OCI-LY3 (cell line): ENCODE measurements at regions not wholly inside any gene's neighbourhood (a gene's known extent, or its start where the extent isn't known, plus 50 kb on each side); places are given as distances from the start of the nearest gene placed in this dataset.

Source experiments
- H2AFZ ChIP-seq: fragments of 200-600, 300-600 bp; shearing (Covaris generic); 2 replicates; pipeline ENCODE4 v1.6.0; 2014; ENCODE audit warnings: antibody characterized with exemption, low read depth, low read length
- H3K27ac ChIP-seq: fragments of 200-600, 300-600 bp; sonication (generic); 2 replicates; pipeline ENCODE4 v1.5.1; 2014; ENCODE audit warnings: mild to moderate bottlenecking, low read length, moderate library complexity, mixed read lengths
- H3K27me3 ChIP-seq: fragments of 200-600, 300-600 bp; sonication (generic); 2 replicates; pipeline ENCODE4 v1.6.1; 2014; ENCODE audit warnings: low read depth, low read length, mixed read lengths
- H3K36me3 ChIP-seq: fragments of 200-600, 300-600 bp; sonication (generic); replicated peaks from 2 replicates; pipeline ENCODE3; 2014; ENCODE audit warnings: low read depth, low read length, mixed read lengths
- H3K4me1 ChIP-seq: fragments of 300-600, 200-600 bp; sonication (generic); 2 replicates; pipeline ENCODE4 v1.6.1; 2014; ENCODE audit warnings: low read length, mixed read lengths
- H3K4me2 ChIP-seq: fragments of 200-600, 300-600 bp; sonication (generic); 2 replicates; pipeline ENCODE4 v1.6.1; 2014; ENCODE audit warnings: low read length, mixed read lengths
- H3K4me3 ChIP-seq: fragments of 300-600, 200-600 bp; sonication (generic); 2 replicates; pipeline ENCODE4 v1.5.1; 2014; ENCODE audit warnings: antibody characterized with exemption, mild to moderate bottlenecking, low read length, moderate library complexity
- H3K79me2 ChIP-seq: fragments of 300-600, 200-600 bp; shearing (Covaris generic); 2 replicates; pipeline ENCODE4 v1.6.1; 2014; ENCODE audit warnings: mild to moderate bottlenecking, low read length, mixed read lengths
- H3K9ac ChIP-seq: fragments of 300-600, 200-600 bp; shearing (Covaris generic); 2 replicates; pipeline ENCODE4 v1.6.0; 2014; ENCODE audit warnings: mild to moderate bottlenecking, low read length, moderate library complexity
- H3K9me3 ChIP-seq: fragments of 200-600, 300-600 bp; shearing (Covaris generic); 2 replicates; pipeline ENCODE4 v1.6.1; 2014; ENCODE audit warnings: low read length, mixed read lengths; ENCODE audit not compliant: insufficient read depth
- H4K20me1 ChIP-seq: fragments of 200-600, 300-600 bp; sonication (generic); 2 replicates; pipeline ENCODE4 v1.6.1; 2016; ENCODE audit warnings: low read length, mixed read lengths; ENCODE audit not compliant: insufficient read depth
- CTCF ChIP-seq: fragments of 200-600, 300-600 bp; sonication (generic); IDR thresholded peaks from 2 replicates; pipeline ENCODE4 v1.5.1; 2014; ENCODE audit warnings: antibody characterized with exemption, low read length, low read depth
- EZH2phosphoT487 ChIP-seq: fragments of 200-600 bp; shearing (Covaris generic); IDR thresholded peaks from 2 replicates; pipeline ENCODE4 v1.6.1; 2018; ENCODE audit warnings: antibody characterized with exemption, mixed run types, low read depth

- no peak overlapping the region for H3K4me2 ChIP-seq
- no peak overlapping the region for H3K27ac ChIP-seq
- H3K36me3 ChIP-seq = no peaks in the 10 kb centered on the region
- H3K4me3 ChIP-seq = no peak overlapping the region
- no peak overlapping the region for H2AFZ ChIP-seq
- TF ChIP-seq EZH2phosphoT487 = no peak
- TF ChIP-seq CTCF = no peak
- H3K4me1 ChIP-seq = no peaks in the 10 kb centered on the region
- no peaks in the 10 kb centered on the region for H3K9me3 ChIP-seq
- no peak overlapping the region for H3K9ac ChIP-seq
- H4K20me1 ChIP-seq = no peaks in the 10 kb centered on the region
- no peaks in the 10 kb centered on the region for H3K79me2 ChIP-seq
- H3K27me3 ChIP-seq = no peaks in the 10 kb centered on the region
Observed at GRCh38 chr17:71969500-71969899, 151.3 kb upstream of the SOX9 start.

DNA sequence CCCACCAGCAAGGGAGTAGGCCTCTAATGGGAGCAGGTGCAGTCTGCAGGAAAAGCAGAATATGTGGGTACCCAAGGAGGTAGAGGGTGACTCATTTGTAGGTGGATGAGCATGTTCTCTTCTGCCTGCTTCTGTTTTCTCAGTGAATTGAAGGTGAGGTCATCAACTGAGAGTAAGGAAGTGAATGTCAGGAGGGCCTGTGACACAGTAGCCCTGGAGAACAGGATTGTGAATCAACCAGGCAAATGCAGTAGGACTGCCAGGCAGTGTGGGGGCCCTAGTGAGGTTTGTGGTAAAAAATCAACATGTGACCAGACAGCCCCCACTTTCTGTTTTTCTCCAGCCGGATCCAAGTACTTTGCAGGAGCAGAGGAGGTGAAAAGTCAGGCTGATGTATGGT, 150.5 kb upstream of the SOX9 start:
- no peak overlapping the region for H3K27ac ChIP-seq
- no peak overlapping the region for H3K9ac ChIP-seq
- no peak overlapping the region for H3K4me2 ChIP-seq
- TF ChIP-seq CTCF = no peak
- TF ChIP-seq EZH2phosphoT487 = no peak
- H3K9me3 ChIP-seq = no peaks in the 10 kb centered on the region
- H3K4me1 ChIP-seq = no peaks in the 10 kb centered on the region
- H2AFZ ChIP-seq = no peak overlapping the region
- H3K27me3 ChIP-seq = no peaks in the 10 kb centered on the region
- H3K4me3 ChIP-seq = no peak overlapping the region
- H4K20me1 ChIP-seq = no peaks in the 10 kb centered on the region
- no peaks in the 10 kb centered on the region for H3K36me3 ChIP-seq
- H3K79me2 ChIP-seq = no peaks in the 10 kb centered on the region

- H3K4me3 ChIP-seq = no peak overlapping the region
- H4K20me1 ChIP-seq = no peaks in the 10 kb centered on the region
- no peak overlapping the region for H3K4me2 ChIP-seq
- no peak overlapping the region for H2AFZ ChIP-seq
- no peaks in the 10 kb centered on the region for H3K4me1 ChIP-seq
- no peaks in the 10 kb centered on the region for H3K36me3 ChIP-seq
- H3K9me3 ChIP-seq = no peaks in the 10 kb centered on the region
- no peak overlapping the region for H3K9ac ChIP-seq
- H3K27ac ChIP-seq = no peak overlapping the region
- no peaks in the 10 kb centered on the region for H3K27me3 ChIP-seq
- H3K79me2 ChIP-seq = no peaks in the 10 kb centered on the region
- TF ChIP-seq CTCF (no peak), EZH2phosphoT487 (no peak)
Observed at GRCh38 chr17:71974051-71974450, 146.8 kb upstream of the SOX9 start.

DNA sequence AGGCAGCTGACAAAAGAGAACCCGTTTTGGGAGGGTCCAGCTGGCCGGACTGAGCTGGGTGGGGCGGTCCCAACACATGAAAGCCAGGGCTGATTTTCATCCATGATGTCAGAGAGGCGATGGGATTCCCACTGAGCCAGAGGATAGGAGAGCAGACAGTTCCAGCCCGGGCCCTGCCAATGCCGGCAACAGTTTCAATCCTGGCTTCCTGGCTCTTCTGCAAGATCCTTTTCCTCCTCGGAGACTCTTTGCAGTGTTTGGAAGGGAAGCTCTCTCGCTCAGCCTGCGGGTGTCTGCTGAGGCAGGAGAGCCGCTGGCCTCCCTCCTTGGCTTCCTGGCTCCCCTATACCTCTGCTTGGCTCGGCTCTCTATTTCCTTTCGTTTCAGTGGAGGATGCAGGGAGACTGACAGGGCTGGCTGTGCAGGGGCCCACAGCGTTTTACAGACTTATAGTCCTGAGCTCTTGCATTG, 145.5 kb upstream of the SOX9 start:
- no peak overlapping the region for H3K27ac ChIP-seq

More for the DNA sequence above, 145.5 kb upstream of the SOX9 start:
- Histone ChIP-seq H3K79me2 (no peaks in the 10 kb centered on the region), H3K9ac (no peak overlapping the region), H3K4me3 (no peak overlapping the region), H4K20me1 (no peaks in the 10 kb centered on the region), H3K9me3 (no peaks in the 10 kb centered on the region), H2AFZ (no peak overlapping the region), H3K27me3 (no peaks in the 10 kb centered on the region), H3K4me2 (no peak overlapping the region), H3K4me1 (no peaks in the 10 kb centered on the region), H3K36me3 (no peaks in the 10 kb centered on the region)
- TF ChIP-seq CTCF (no peak), EZH2phosphoT487 (no peak)
